ENCODE measurements at regions not wholly inside any gene's neighbourhood (a gene's known extent, or its start where the extent isn't known, plus 50 kb on each side); places are given as distances from the start of the nearest gene placed in this dataset.

- TF ChIP-seq CTCF (IDR thresholded peaks at IDR 0.05), result no peak
- no peak for DNase-seq (ENCODE audit: low spot score)
- no peak for ATAC-seq (ENCODE audit: low FRiP score)
Measured at GRCh38 chr20:62562831-62563230, 79.5 kb upstream of the SLCO4A1 start.

GRCh38 chr20:62563561-62563960 is 78.7 kb upstream of the SLCO4A1 start:
- no peak for ATAC-seq (ENCODE audit: low FRiP score)
- no peak for TF ChIP-seq CTCF (IDR thresholded peaks at IDR 0.05)
- DNase-seq (ENCODE audit: low spot score), result no peak

- TF ChIP-seq CTCF (IDR thresholded peaks at IDR 0.05), result no peak
- ATAC-seq (ENCODE audit: low FRiP score) (no peak), DNase-seq (ENCODE audit: low spot score) (no peak)
Measured at GRCh38 chr20:62564456-62565245, 77.7 kb upstream of the SLCO4A1 start.

GRCh38 chr20:62566266-62566665 is 76.0 kb upstream of the SLCO4A1 start:
- DNase-seq (ENCODE audit: low spot score) (no peak), ATAC-seq (ENCODE audit: low FRiP score) (no peak)
- TF ChIP-seq CTCF (IDR thresholded peaks at IDR 0.05), result no peak

GRCh38 chr20:62566771-62567170 is 75.5 kb upstream of the SLCO4A1 start:
- ATAC-seq (ENCODE audit: low FRiP score), result no peak
- DNase-seq (ENCODE audit: low spot score), result no peak
- no peak for TF ChIP-seq CTCF (IDR thresholded peaks at IDR 0.05)

- no peak for ATAC-seq (ENCODE audit: low FRiP score)
- TF ChIP-seq CTCF (IDR thresholded peaks at IDR 0.05), result no peak
- DNase-seq (ENCODE audit: low spot score), result no peak
Measured at GRCh38 chr20:62567246-62568044, 74.9 kb upstream of the SLCO4A1 start.

GRCh38 chr20:62568045-62568389 is 74.3 kb upstream of the SLCO4A1 start:
- ATAC-seq (ENCODE audit: low FRiP score) (no peak), DNase-seq (ENCODE audit: low spot score) (no peak)
- TF ChIP-seq CTCF (IDR thresholded peaks at IDR 0.05), result no peak
